ENCODE measurements at regions not wholly inside any gene's neighbourhood (a gene's known extent, or its start where the extent isn't known, plus 50 kb on each side); places are given as distances from the start of the nearest gene placed in this dataset.
"Not testable (repeated sequence)": the region's sequence is repeated elsewhere in the genome, so short reads cannot be mapped to it uniquely, and the experiment has no call there.

- Histone ChIP-seq H3K79me2 (no peaks in the 10 kb centered on the region), H3K4me2 (ENCODE audit: low read length) (no peak overlapping the region), H3K4me3 (ENCODE audit: low read depth, low read length) (no peak overlapping the region), H3K4me1 (no peaks in the 10 kb centered on the region), H3K9me3 (ENCODE audit: control insufficient read depth, low read length) (no peaks in the 10 kb centered on the region), H3K9ac (no peak overlapping the region), H3K27me3 (ENCODE audit: control insufficient read depth, insufficient read depth, low read length) (no peaks in the 10 kb centered on the region), H3K36me3 (ENCODE audit: control insufficient read depth, insufficient read depth, low read length) (no peaks in the 10 kb centered on the region), H3K27ac (no peak overlapping the region), H2AFZ (no peak overlapping the region)
- TF ChIP-seq CTCF (IDR thresholded peaks at IDR 0.05): no peak
These were observed 57.3 kb upstream of the NOVA1 start for GRCh38 chr14:26655128-26655527.

- H3K9me3 ChIP-seq (ENCODE audit: control insufficient read depth, low read length): no peaks in the 10 kb centered on the region
- no peak overlapping the region for H2AFZ ChIP-seq
- H3K4me3 ChIP-seq (ENCODE audit: low read depth, low read length): no peak overlapping the region
- no peak overlapping the region for H3K4me2 ChIP-seq (ENCODE audit: low read length)
- no peak overlapping the region for H3K9ac ChIP-seq
- H3K79me2 ChIP-seq: no peaks in the 10 kb centered on the region
- no peaks in the 10 kb centered on the region for H3K36me3 ChIP-seq (ENCODE audit: control insufficient read depth, insufficient read depth, low read length)
- no peaks in the 10 kb centered on the region for H3K27me3 ChIP-seq (ENCODE audit: control insufficient read depth, insufficient read depth, low read length)
- no peak overlapping the region for H3K27ac ChIP-seq
- no peak for TF ChIP-seq CTCF (IDR thresholded peaks at IDR 0.05)
- H3K4me1 ChIP-seq: no peaks in the 10 kb centered on the region
These were observed 65.7 kb upstream of the NOVA1 start for GRCh38 chr14:26663506-26663905.

GRCh38 chr14:26678732-26679420, 81.0 kb upstream of the NOVA1 start:
- not testable (repeated sequence) for H3K79me2 ChIP-seq; H3K4me3 ChIP-seq (ENCODE audit: low read depth, low read length); H3K4me1 ChIP-seq; H3K9me3 ChIP-seq (ENCODE audit: control insufficient read depth, low read length); H2AFZ ChIP-seq; H3K9ac ChIP-seq; H3K27me3 ChIP-seq (ENCODE audit: control insufficient read depth, insufficient read depth, low read length); H3K36me3 ChIP-seq (ENCODE audit: control insufficient read depth, insufficient read depth, low read length); H3K27ac ChIP-seq; H3K4me2 ChIP-seq (ENCODE audit: low read length)

GRCh38 chr14:26685401-26685800, 87.6 kb upstream of the NOVA1 start:
- no peaks in the 10 kb centered on the region for H3K27me3 ChIP-seq (ENCODE audit: control insufficient read depth, insufficient read depth, low read length)
- no peaks in the 10 kb centered on the region for H3K9me3 ChIP-seq (ENCODE audit: control insufficient read depth, low read length)
- H3K4me1 ChIP-seq: no peaks in the 10 kb centered on the region
- no peak overlapping the region for H3K4me2 ChIP-seq (ENCODE audit: low read length)
- no peak overlapping the region for H3K27ac ChIP-seq
- H3K79me2 ChIP-seq: no peaks in the 10 kb centered on the region
- no peak overlapping the region for H3K4me3 ChIP-seq (ENCODE audit: low read depth, low read length)
- H3K9ac ChIP-seq: no peak overlapping the region
- TF ChIP-seq CTCF (IDR thresholded peaks at IDR 0.05): no peak
- no peak overlapping the region for H2AFZ ChIP-seq
- no peaks in the 10 kb centered on the region for H3K36me3 ChIP-seq (ENCODE audit: control insufficient read depth, insufficient read depth, low read length)

- Histone ChIP-seq H3K36me3 (ENCODE audit: control insufficient read depth, insufficient read depth, low read length) (no peaks in the 10 kb centered on the region), H3K4me1 (no peaks in the 10 kb centered on the region), H2AFZ (no peak overlapping the region), H3K4me2 (ENCODE audit: low read length) (no peak overlapping the region), H3K27me3 (ENCODE audit: control insufficient read depth, insufficient read depth, low read length) (no peaks in the 10 kb centered on the region), H3K4me3 (ENCODE audit: low read depth, low read length) (no peak overlapping the region), H3K9ac (no peak overlapping the region), H3K79me2 (no peaks in the 10 kb centered on the region), H3K9me3 (ENCODE audit: control insufficient read depth, low read length) (no peaks in the 10 kb centered on the region), H3K27ac (no peak overlapping the region)
- no peak for TF ChIP-seq CTCF (IDR thresholded peaks at IDR 0.05)
These were observed 89.5 kb upstream of the NOVA1 start for GRCh38 chr14:26687301-26687837.

Measured in parathyroid adenoma (tissue), 2 donors.